ENCODE measurements at regions not wholly inside any gene's neighbourhood (a gene's known extent, or its start where the extent isn't known, plus 50 kb on each side); places are given as distances from the start of the nearest gene placed in this dataset.
"Not testable (repeated sequence)": the region's sequence is repeated elsewhere in the genome, so short reads cannot be mapped to it uniquely, and the experiment has no call there.

DNA sequence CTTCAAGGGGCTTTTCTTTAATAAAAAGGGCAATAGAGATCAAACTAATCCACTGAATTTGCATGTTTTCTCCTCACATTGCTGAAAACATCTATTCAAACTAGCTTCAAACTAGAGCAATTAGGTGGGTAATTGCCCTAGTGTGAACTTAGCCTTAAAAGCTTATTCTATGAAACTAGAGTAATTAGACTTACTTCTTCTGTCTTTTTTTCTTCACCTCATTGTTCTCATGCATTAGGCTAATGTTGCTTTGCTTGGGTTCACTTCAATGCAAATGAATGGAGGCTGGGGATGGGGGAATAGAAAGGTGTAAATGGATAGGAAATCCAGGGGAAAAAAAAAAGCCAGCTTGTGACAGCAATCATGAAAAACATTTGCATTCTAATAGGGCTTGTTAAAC lies 414.8 kb upstream of the LMO3 start:
- no peak overlapping the region for H3K4me3 ChIP-seq (ENCODE audit: low read depth, low read length)
- no peak for TF ChIP-seq CTCF (IDR thresholded peaks at IDR 0.05; ENCODE audit: insufficient read depth, low read depth, low read length)
- no peak for DNase-seq (ENCODE audit: low read depth)

DNA sequence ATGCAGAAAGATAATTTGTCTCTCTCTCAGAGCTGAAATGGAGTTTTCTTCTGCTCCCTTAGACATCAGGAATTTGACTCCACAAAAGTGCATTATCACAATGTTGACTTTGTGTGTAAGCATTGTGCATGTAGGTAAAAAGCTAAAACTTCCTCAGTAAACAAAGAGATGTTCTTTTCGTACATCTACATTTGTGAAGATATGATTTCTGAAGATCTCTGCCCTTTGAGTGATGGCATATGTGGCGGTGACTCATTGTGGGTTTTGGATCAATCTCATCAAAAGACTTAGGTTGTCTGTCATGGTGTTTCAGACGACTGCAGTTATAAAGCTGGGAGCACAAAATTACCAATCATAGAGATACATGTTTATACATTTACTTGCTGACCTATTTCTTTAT lies 411.4 kb upstream of the LMO3 start:
- no peak for DNase-seq (ENCODE audit: low read depth)
- TF ChIP-seq CTCF (IDR thresholded peaks at IDR 0.05; ENCODE audit: insufficient read depth, low read depth, low read length), result no peak
- H3K4me3 ChIP-seq (ENCODE audit: low read depth, low read length), result no peak overlapping the region

GRCh38 chr12:17016116-17016864 lies 410.3 kb upstream of the LMO3 start:
- no peak overlapping the region for H3K4me3 ChIP-seq (ENCODE audit: low read depth, low read length)
- TF ChIP-seq CTCF (IDR thresholded peaks at IDR 0.05; ENCODE audit: insufficient read depth, low read depth, low read length), result no peak
- DNase-seq (ENCODE audit: low read depth), result no peak

GRCh38 chr12:17015501-17015900 lies 409.5 kb upstream of the LMO3 start:
- H3K4me3 ChIP-seq (ENCODE audit: low read depth, low read length), result no peak overlapping the region
- DNase-seq (ENCODE audit: low read depth), result no peak
- TF ChIP-seq CTCF (IDR thresholded peaks at IDR 0.05; ENCODE audit: insufficient read depth, low read depth, low read length), result no peak

DNA sequence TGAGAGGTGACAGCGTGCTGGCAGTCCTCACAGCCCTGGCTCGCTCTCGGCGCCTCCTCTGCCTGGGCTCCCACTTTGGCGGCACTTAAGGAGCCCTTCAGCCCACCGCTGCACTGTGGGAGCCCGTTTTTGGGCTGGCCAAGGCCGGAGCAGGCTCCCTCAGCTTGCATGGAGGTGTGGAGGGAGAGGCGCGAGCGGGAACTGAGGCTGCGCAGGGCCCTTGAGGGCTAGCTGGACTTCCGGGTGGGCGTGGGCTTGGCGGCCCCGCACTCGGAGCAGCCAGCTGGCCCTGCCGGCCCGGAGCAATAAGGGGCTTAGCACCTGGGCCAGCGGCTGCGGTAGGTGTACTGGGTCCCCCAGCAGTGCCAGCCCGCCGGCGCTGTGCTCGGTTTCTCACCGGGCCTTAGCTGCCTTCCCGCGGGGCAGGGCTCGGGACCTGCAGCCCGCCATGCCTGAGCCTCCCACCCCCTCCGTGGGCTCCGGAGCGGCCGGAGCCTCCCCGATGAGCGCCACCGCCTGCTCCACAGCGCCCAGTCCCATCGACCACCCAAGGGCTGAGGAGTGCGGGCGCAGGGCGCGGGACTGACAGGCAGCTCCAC lies 401.6 kb upstream of the LMO3 start:
- peak overlapping the region; percentile 6 for H3K4me3 ChIP-seq (ENCODE audit: low read depth, low read length)
- not testable (repeated sequence) for DNase-seq (ENCODE audit: low read depth)

GRCh38 chr12:16998538-16998937 lies 392.6 kb upstream of the LMO3 start:
- not testable (repeated sequence) for H3K4me3 ChIP-seq (ENCODE audit: low read depth, low read length); DNase-seq (ENCODE audit: low read depth)

- no peak for TF ChIP-seq CTCF (IDR thresholded peaks at IDR 0.05; ENCODE audit: insufficient read depth, low read depth, low read length)
- no peak for DNase-seq (ENCODE audit: low read depth)
These were observed 378.5 kb upstream of the LMO3 start for GRCh38 chr12:16984484-16984883.

More at GRCh38 chr12:16984484-16984883, 378.5 kb upstream of the LMO3 start:
- H3K4me3 ChIP-seq (ENCODE audit: low read depth, low read length), result no peak overlapping the region

All from fibroblast of villous mesenchyme (primary cell).